BLaER1 (cell line): ENCODE measurements at regions not wholly inside any gene's neighbourhood (a gene's known extent, or its start where the extent isn't known, plus 50 kb on each side); places are given as distances from the start of the nearest gene placed in this dataset.

Source experiments
- H3K27ac ChIP-seq: shearing (Covaris generic); formaldehyde crosslinking; 2 replicates; pipeline ENCODE4 v1.8.1; 2022
- H3K27me3 ChIP-seq: shearing (Covaris generic); formaldehyde crosslinking; 2 replicates; pipeline ENCODE4 v1.8.1; 2022
- H3K36me3 ChIP-seq: shearing (Covaris generic); formaldehyde crosslinking; 2 replicates; pipeline ENCODE4 v1.8.1; 2022
- H3K4me1 ChIP-seq: shearing (Covaris generic); formaldehyde crosslinking; 2 replicates; pipeline ENCODE4 v1.8.1; 2022
- H3K4me2 ChIP-seq: shearing (Covaris generic); formaldehyde crosslinking; 2 replicates; pipeline ENCODE4 v1.8.1; 2022
- H3K4me3 ChIP-seq: shearing (Covaris generic); formaldehyde crosslinking; 2 replicates; pipeline ENCODE4 v1.8.1; 2022
- H3K9ac ChIP-seq: shearing (Covaris generic); formaldehyde crosslinking; 2 replicates; pipeline ENCODE4 v1.8.1; 2022
- H3K9me3 ChIP-seq: shearing (Covaris generic); formaldehyde crosslinking; 2 replicates; pipeline ENCODE4 v1.8.1; 2022
- H4K20me1 ChIP-seq: shearing (Covaris generic); formaldehyde crosslinking; 2 replicates; pipeline ENCODE4 v1.8.1; 2022
- Cebpa-rat ChIP-seq: shearing (Covaris generic); IDR thresholded peaks from 2 replicates; pipeline ENCODE4 v1.8.1; 2022

DNA sequence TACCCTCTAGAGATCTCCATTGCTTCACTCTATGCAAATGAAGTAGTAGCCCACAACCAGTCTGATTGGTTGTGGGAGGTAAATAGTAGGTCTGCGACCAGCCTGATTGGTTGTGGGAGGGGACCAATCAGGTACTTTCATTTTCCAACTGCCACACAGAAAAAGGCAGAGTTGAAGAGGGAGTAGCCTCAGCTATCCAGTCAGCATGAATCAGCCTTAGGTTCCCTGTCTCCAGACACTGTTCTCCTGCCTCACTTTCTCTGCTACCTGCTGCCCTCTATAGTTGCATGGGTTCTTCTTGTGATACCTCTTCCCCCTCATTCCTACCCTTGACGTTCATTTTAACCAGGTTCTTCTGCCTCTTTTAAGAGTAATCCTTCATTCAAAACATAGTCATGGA lies 114.5 kb upstream of the LYZL1 start:
- H3K27ac ChIP-seq = no peak overlapping the region
- no peak overlapping the region for H3K9ac ChIP-seq
- H3K4me2 ChIP-seq = no peak overlapping the region
- TF ChIP-seq Cebpa-rat = no peak
- no peaks in the 10 kb centered on the region for H3K4me1 ChIP-seq
- H4K20me1 ChIP-seq = no peaks in the 10 kb centered on the region
- peaks cover 12% of the 10 kb centered on the region for H3K9me3 ChIP-seq
- no peak overlapping the region for H3K4me3 ChIP-seq
- H3K36me3 ChIP-seq = no peaks in the 10 kb centered on the region
- no peaks in the 10 kb centered on the region for H3K27me3 ChIP-seq

DNA sequence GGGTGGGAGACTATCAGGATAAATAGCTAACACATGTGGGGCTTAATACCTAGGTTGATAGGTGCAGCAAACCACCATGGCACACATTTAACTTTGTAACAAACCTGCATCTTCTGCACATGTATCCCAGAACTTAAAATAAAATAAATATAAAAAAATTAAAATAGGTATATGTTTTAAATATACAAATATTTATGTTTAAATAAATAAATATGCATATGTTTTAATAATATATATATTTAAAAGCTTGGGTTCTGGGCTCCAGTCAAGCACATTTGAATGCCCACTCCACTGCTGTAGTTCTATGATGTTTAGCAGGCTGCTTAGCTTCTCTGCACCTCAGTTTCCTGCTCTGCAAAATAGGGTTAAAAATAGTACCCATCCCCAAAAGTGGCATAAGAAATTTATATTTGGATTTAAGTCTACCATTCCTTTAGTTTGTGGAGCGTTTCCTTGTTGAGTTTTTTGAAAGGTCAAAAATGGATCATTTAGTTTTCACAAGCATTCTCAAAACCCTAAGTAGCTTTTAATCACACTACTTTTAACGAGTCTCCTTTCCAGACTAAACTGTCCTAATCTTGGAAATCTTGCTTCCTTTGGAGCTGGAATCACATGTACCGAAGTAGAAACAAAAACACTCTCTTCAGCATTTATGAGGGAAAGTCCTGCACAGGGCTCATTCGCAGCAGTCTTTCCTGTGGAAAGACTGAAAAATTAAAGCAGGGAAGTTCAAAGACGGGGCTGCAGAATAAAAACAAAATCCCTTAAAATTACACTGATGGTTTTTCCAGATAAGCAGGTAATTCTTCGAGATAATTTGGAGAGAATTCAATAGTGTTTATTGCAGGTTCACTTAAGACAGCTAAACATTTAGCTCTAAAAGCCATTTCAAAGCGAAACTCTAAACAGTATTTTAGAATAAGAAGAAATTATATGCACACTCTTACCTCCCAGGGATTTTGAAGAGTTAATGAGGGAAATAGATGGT lies 111.7 kb upstream of the LYZL1 start:
- Histone ChIP-seq H3K4me3 (no peak overlapping the region), H3K27ac (no peak overlapping the region), H3K27me3 (no peaks in the 10 kb centered on the region), H3K9me3 (peaks cover 7% of the 10 kb centered on the region), H3K36me3 (no peaks in the 10 kb centered on the region), H3K4me2 (no peak overlapping the region), H3K9ac (no peak overlapping the region), H3K4me1 (no peaks in the 10 kb centered on the region), H4K20me1 (no peaks in the 10 kb centered on the region)
- TF ChIP-seq Cebpa-rat = no peak

DNA sequence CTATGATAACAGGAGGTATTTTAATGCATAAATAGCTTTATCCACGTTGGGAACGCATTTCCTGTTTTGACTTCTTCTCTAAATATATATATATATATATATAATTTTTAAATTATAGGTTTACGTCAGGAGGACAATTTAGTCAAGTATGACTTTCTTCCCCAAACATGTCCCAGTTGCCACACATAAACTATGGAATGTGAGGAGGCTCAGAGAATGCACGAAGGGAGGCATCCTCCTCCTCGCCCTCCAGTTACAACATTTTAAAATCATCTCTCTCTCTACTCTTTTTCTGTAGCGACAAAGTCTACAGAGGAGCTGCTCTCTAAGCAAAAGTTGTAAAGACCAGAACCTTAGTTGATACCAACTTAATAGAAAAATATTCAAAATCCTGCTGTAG lies 106.9 kb upstream of the LYZL1 start:
- H3K4me2 ChIP-seq = no peak overlapping the region
- H3K9me3 ChIP-seq = no peaks in the 10 kb centered on the region
- no peaks in the 10 kb centered on the region for H3K36me3 ChIP-seq
- no peaks in the 10 kb centered on the region for H3K27me3 ChIP-seq
- no peak overlapping the region for H3K9ac ChIP-seq
- H3K4me1 ChIP-seq = no peaks in the 10 kb centered on the region
- H4K20me1 ChIP-seq = no peaks in the 10 kb centered on the region
- no peak overlapping the region for H3K27ac ChIP-seq
- no peak overlapping the region for H3K4me3 ChIP-seq
- TF ChIP-seq Cebpa-rat = no peak

DNA sequence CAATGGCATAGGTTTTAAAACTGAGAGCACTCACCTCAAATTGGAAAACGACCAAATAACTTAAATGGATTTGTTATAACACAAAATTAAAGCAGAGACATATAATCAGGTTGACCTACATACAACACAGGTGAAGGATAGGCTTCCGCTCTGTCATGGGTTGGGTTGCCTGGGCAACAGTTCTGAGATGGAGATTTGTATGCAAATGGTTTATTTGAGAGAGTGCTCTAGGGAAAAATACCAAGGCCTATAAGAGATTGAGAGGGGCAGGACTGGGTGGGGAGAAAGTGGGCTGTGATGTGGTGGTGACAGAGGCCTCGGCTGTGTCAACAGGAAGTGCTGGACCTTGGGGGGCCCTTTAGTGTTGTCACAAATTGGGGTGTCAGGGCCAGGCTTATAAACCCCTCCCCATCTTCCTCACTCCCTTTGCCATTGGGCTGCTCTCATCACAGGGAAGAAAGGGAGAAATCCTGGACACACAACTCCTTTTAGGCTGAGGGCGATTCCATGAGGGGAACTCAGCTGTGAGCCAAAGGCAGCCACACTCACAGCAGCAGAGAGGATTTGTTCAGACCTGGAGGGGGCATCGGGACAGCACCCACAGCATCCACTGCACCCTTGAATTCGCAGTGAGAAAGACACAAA lies 105.4 kb upstream of the LYZL1 start:
- Histone ChIP-seq H3K36me3 (no peaks in the 10 kb centered on the region), H3K9ac (no peak overlapping the region), H3K4me2 (no peak overlapping the region), H3K27ac (no peak overlapping the region), H3K9me3 (no peaks in the 10 kb centered on the region), H4K20me1 (no peaks in the 10 kb centered on the region), H3K4me1 (no peaks in the 10 kb centered on the region), H3K27me3 (no peaks in the 10 kb centered on the region), H3K4me3 (no peak overlapping the region)
- TF ChIP-seq Cebpa-rat = no peak

DNA sequence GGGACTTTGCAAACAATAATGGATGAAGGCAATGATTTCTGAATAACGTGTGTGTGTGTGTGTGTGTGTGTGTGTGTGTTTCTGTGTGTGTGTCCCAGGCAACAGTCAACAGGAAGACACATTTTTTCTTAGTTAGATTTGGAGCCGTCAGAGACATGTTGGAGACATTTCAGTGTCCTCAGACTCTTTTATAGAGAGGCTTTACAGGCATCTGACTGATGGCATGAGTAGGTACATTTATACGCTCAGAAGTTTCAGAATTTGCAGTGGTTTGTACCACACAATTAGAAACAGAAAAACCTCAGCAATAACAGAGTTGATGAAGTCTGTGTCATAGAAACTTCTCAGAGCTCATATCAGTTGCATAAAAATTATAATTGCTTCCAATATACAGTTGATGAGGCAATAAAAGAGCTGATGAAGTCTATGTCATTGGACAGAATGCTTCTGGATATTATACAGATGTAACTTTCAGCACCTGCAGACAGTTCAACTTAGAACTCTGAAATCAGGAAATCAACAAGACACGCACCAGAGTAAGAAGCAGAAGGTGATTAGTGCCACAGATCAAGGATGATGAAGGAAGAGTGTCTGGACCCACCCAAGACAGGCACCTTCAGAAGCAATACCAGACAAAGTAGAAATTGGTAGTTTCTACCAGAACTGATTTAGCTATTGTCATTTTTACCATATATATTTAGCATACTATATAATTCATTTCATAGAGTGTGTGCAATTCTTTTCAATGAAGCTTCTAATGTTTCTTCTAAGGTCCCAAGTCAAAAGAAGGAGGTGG lies 104.5 kb upstream of the LYZL1 start:
- no peaks in the 10 kb centered on the region for H3K27me3 ChIP-seq
- H3K36me3 ChIP-seq = no peaks in the 10 kb centered on the region
- no peak for TF ChIP-seq Cebpa-rat
- no peaks in the 10 kb centered on the region for H4K20me1 ChIP-seq
- H3K4me2 ChIP-seq = no peak overlapping the region
- H3K9ac ChIP-seq = no peak overlapping the region
- H3K27ac ChIP-seq = no peak overlapping the region
- no peaks in the 10 kb centered on the region for H3K9me3 ChIP-seq
- no peaks in the 10 kb centered on the region for H3K4me1 ChIP-seq
- H3K4me3 ChIP-seq = no peak overlapping the region

DNA sequence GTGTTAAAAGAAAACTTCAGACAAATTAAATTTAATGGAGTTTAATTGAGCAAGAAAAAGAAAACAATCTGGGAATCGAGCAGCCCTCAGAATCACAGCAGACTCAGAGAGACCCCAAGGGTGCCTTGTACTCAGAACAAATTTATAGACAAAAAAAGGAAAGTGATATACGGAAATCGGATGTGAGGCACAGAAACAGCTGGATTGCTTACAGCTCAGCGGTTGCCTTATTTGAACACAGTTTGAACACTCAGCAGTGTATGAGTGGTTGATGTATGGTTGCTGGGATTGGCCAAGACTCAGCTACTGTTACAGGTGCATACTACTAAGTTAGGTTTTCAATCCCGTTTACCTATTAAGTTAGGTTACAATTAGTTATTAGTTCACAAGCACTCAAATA lies 103.8 kb upstream of the LYZL1 start:
- Histone ChIP-seq H3K4me2 (no peak overlapping the region), H3K36me3 (no peaks in the 10 kb centered on the region), H3K27me3 (no peaks in the 10 kb centered on the region), H3K9me3 (no peaks in the 10 kb centered on the region), H3K4me3 (no peak overlapping the region), H3K9ac (no peak overlapping the region), H3K27ac (no peak overlapping the region), H3K4me1 (no peaks in the 10 kb centered on the region), H4K20me1 (no peaks in the 10 kb centered on the region)
- TF ChIP-seq Cebpa-rat = no peak

DNA sequence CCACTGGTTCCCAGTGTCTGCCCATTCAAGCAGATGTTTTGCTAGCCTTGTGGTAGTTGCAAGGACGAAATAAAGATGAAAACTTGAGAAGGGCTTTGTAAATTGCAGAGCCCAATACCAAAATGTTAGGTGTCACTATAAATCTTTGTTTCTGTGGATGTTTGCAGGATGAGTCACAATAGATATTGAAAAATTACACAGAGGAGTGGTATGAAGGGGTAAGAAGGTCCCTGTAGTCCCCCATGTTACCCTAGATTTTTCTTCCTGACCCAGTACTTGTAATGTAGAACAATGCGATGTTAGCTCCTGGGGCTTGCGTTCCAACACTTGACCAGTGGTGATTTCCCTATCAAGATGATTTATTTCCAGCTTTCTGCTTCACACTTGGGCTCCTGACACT lies 102.6 kb upstream of the LYZL1 start:
- Histone ChIP-seq H3K4me2 (no peak overlapping the region), H3K36me3 (no peaks in the 10 kb centered on the region), H3K4me3 (no peak overlapping the region), H3K27me3 (no peaks in the 10 kb centered on the region), H3K4me1 (no peaks in the 10 kb centered on the region), H3K27ac (no peak overlapping the region), H3K9me3 (no peaks in the 10 kb centered on the region), H4K20me1 (no peaks in the 10 kb centered on the region), H3K9ac (no peak overlapping the region)
- no peak for TF ChIP-seq Cebpa-rat

DNA sequence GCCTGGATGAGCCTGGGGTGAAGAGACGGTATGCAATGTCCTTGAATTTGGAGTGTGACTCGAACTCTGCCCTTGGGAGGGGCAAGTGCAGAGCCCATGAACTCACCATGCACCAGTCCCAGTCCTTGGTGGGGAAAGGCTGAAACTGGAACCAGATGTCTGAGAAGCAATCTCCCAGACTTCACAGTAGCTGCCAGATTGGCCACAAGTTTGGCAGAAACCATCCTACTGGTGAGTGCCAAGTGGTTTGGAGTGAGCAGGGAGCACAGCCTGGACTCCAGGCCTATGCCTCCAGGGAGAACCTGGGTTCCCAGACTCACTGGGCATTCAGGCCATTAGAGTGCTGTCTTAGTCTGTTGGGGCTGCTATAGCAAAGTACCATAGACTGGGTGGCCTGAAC lies 99.6 kb upstream of the LYZL1 start:
- Histone ChIP-seq H3K27me3 (no peaks in the 10 kb centered on the region), H3K9me3 (no peaks in the 10 kb centered on the region), H3K9ac (no peak overlapping the region), H3K4me1 (peaks cover 11% of the 10 kb centered on the region), H3K4me3 (no peak overlapping the region), H4K20me1 (no peaks in the 10 kb centered on the region), H3K36me3 (no peaks in the 10 kb centered on the region), H3K27ac (no peak overlapping the region), H3K4me2 (no peak overlapping the region)
- no peak for TF ChIP-seq Cebpa-rat

DNA sequence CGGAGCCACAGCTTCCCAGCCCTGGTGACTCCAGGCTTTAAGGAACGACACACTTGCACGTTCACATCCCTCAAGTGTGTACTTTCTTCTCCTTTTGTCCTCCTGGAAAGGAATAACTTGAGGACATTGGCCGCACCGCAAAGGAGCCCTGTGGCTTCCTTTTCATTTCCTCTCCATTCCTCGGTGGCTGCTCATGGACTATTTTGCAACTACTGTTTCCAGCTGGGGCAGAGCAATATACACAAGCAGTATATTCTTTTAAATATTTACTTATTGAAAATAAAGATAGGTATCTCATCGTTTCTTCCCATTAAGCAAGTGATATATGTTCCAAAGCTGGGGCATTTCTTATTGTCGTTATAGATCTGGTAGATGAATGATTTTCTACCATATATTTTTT lies 97.2 kb upstream of the LYZL1 start:
- Histone ChIP-seq H3K27ac (no peak overlapping the region), H3K4me1 (peaks cover 11% of the 10 kb centered on the region), H3K9ac (no peak overlapping the region)

DNA sequence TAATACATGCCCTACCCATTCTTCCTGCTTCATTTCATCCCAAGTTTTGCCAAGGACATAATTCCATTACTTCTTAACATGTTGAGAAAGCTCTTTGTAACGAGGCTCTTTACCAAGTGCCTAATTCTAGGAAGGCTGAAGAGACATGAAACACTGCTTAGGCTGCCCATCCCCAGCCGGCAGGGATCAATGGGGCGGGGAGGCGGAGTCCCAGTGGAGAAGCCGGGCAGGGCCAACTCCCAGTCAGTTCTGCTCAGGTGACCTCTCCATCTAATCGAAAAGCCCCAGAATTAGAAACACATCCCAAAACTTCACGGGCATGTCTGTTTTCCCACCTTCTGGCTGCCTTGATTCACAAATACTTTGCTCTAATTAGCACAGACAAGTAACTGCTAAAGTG lies 89.5 kb upstream of the LYZL1 start:
- Histone ChIP-seq H3K4me1 (peaks cover 15% of the 10 kb centered on the region), H3K9ac (no peak overlapping the region), H3K9me3 (no peaks in the 10 kb centered on the region), H4K20me1 (no peaks in the 10 kb centered on the region), H3K4me2 (no peak overlapping the region), H3K27ac (no peak overlapping the region), H3K27me3 (no peaks in the 10 kb centered on the region), H3K4me3 (no peak overlapping the region), H3K36me3 (no peaks in the 10 kb centered on the region)
- no peak for TF ChIP-seq Cebpa-rat

More for the DNA sequence above, 97.2 kb upstream of the LYZL1 start:
- Histone ChIP-seq H3K27me3 (no peaks in the 10 kb centered on the region), H4K20me1 (no peaks in the 10 kb centered on the region), H3K4me2 (peak overlapping the region; percentile 49), H3K36me3 (no peaks in the 10 kb centered on the region), H3K9me3 (no peaks in the 10 kb centered on the region), H3K4me3 (no peak overlapping the region)
- TF ChIP-seq Cebpa-rat = no peak
